ENCODE measurements at regions not wholly inside any gene's neighbourhood (a gene's known extent, or its start where the extent isn't known, plus 50 kb on each side); places are given as distances from the start of the nearest gene placed in this dataset.

DNA sequence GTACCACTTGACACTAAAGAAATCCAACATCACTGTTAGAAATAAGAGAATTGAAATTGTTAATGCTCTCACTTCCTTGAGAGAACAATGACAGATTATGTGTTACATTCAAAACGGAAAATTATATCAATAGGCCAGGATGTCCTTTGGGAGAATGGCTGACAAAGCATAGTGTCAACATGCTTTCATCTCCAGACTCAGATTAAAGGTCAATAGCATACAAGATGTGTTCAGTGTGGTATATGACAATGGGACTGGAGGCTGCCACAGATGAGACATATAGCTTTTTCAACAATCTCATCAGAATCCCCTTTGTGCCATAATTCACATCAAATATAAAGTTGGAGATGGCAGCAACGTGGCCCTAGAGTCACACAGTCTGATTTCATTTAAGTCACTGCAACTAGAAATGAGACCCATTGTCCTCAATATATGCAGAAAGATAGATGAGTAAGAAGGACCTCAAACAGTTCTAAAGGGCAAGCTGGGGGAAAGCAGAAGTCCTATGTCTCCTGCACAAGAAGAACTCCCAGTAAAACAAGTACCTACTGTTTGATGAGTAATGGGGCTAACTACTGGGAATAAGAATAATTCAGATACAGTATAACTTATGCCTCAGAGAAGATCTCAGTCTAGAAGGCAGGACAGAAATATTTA is 327.9 kb downstream of the TTLL7 start:
- no peak for DNase-seq

DNA sequence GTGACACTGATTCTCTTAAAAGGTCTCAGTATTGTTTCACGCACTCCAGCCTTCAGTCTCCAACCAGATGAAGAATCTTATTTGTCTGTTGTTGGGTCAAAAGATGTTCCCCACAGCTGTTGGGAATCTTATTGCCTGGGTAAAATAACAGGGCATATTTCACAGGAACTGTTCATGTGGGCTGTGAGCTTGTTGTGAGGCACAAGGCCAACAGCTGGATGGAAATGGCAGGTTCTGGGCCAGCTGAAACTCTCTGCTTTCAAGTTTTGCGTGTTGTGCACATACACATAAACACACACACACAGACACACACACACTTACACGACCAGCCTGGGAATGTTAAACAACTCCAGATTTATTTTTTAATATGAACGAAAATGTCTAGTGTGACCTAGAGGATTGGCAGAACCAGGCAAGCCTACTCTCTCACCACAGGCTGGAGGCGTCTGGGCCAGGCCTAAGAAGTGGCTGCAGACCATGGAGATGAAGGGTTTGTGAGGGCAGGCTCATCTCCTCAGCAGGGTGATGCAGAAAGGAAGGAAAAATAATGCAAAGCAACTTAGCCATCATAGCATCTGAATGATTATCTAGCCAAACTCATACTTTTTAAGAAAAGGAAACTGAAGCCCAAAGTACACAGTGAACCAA is 357.0 kb downstream of the TTLL7 start:
- DNase-seq = no peak

DNA sequence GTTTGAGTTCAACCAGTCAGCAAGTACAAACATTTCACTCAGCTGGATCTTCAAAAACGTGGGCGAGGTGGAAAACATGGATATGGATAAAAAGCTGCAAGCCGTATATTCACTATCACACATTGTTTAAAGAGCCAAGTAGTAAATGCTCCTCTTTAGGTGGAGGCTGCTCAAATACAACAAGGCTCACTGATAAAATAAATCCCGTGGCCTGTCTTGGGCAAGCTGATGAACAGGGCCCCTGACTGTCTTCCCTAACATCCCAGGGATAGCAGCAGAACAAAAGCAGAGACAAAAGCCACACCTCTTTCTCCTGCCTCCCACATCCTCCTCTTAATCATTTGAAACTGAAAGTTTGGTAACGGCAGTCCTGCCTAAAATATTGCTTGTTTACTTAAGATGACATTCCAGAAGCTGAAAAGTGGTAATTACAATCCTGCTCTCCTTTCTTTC is 357.7 kb downstream of the TTLL7 start:
- DNase-seq = no peak

DNA sequence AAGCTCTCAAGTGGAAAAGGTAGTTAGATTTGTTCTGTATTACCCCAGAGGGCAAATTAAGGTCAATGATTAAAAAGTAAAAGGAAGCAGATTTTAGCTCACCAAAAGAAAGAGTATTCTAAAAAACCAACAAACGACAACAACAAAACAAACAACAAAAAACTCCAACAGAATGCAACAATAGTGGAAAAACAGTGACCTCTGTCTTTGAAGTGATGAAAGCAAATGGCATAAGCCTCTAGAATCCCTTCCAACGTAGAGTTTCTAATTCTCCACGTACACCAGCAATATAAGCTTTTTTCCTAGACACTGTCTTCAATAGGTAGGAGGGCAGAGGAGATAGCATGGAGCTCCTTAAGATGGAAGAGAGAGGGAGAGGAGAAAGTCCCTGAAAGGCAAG is 359.1 kb downstream of the TTLL7 start:
- no peak for DNase-seq

DNA sequence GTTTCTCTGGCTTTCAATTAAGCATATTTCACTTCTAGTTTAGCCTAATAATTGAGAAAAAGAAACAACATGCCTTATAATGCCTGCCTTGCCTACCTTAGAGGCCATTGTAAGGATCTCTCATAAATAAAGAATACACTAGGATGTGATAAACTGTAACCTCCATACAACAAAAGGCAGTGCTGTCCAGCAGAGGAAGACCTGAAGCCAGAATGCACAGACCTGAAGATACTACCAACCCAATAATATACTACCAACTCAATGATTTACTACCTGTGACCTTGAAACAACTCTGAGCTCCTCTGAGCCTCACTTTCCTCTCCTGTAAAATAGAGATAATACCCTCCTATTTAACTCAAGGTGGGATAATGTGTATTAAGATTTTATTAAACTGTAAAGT is 361.3 kb downstream of the TTLL7 start:
- DNase-seq = no peak

DNA sequence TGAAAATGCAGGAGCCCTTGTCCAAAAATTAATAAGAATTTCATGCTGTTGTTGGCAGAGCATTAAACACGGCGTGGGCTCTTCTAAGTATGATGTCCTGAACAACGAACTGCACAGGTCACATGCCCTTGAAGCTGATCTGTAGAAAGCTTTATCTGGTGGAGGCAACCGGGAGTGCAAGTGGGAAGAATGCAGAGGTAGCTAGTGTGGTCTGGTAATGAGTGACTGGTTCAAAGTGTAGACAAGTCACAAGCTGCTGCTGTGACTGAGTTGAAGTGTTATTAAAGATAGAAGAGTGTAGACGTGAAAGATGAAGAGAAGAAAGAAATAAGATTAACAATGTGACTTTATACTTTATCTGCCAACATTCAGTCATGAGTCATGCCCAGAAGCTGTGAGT is 361.9 kb downstream of the TTLL7 start:
- no peak for DNase-seq

DNA sequence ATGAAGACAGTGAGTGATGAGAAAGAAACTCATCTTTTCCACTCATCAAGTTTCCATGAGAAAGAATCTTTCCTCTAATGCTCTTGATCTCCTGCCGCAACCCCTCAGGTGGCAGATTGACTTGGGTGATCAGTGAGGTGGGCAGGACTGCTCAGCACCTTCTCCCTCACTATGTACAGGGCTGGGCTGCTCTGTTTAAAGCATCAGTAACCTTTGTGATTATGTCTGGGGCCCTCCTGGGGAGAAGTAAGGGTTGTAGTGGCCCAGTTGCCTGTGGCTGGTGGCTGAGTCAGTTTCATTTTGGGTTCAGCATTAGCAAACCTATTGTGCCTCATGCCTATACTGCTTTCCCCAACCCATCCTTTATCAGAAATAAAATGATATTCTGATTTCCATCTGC is 366.0 kb downstream of the TTLL7 start:
- no peak for DNase-seq

DNA sequence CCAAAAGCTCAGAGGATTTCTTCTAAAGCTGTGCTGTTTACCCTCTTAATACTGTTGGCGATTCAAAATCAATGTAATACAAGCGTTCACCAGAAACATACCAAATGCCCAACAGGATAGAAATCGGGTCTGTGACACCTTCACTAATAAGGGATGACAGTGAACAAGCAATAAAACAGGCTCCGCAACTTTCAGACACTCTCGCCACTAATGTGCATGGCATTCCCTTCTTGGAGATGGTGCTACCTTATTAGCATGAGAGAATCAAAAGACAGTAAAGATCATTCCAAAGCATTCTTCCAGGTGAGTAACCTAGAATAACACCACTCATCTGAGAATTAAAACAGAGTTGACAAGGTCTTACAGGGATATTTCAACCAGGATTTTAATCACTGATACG is 367.1 kb downstream of the TTLL7 start:
- DNase-seq = no peak

DNA sequence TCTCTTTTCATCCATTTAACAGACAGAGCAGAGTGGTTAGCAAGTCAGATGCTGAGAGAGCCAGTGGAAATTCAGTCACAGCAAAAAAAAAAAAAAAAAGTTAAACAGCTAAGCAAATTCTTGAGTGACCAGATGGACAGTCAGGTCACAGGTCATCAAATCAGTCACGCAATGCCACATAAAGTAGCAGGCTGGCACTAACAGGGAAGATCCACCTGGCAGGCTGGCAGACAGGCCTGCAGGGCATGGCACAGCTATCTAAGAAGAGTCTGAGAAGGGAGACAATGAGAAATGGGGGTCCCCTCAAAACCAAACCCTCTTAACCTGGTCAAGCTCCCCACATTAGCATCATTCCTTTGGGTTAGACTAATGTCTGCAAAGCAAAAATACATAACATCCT is 371.9 kb downstream of the TTLL7 start:
- no peak for DNase-seq

DNA sequence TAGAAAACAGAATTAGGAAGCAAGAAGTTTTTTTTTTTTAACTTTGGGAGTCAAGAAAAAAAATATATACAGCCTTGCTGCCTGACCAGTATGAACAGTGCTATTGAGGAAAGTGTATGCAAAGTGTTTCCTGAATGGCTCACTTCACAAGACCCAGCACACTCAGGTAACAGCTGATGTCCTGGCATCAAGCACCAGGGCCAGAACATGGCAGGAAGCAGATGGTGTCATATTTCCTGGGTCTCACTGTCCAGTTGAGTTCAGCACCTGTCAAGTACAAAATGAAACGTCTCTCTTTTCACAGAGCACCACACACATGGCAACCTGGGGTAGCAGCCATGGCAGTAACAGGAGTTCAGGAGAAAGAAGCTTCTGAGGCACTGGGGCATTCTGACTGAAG is 372.3 kb downstream of the TTLL7 start:
- DNase-seq = no peak

DNA sequence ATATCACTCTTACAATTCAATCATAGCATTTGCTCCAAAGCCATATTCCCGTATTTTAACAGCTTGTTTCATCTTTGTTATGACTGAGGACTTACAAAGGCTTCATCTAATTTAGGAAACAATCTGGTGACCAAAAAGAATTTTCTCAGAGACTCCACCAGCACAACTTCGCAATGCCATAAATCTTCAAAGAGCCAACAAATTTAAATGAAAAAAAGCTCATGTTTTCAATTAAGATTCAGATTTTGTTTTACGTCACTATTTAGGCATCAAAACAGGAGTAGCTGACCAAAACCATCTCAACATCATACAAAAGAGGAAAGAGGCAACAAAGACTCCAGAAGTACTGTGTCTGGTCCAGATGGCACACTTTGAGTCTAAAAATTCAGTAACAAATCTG is 373.3 kb downstream of the TTLL7 start:
- no peak for DNase-seq

DNA sequence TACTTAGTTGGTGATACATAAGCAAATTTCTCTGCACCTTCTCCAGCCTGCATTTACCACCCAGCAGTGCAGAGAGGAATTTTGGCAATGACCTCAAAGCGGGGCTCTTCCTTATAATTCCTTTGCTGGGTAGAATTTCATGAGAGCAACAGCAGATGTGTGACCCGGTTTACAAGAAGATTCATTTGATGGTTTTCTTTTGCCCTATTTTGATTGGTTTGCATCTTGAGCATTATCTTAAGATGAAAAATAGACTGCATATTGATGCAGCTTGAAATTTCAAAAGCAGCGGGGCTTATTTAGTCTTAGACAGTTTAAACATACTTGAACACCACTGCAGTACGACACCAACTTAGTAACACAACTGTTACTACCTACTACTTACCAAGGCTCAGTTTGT is 378.9 kb downstream of the TTLL7 start:
- no peak for DNase-seq

DNA sequence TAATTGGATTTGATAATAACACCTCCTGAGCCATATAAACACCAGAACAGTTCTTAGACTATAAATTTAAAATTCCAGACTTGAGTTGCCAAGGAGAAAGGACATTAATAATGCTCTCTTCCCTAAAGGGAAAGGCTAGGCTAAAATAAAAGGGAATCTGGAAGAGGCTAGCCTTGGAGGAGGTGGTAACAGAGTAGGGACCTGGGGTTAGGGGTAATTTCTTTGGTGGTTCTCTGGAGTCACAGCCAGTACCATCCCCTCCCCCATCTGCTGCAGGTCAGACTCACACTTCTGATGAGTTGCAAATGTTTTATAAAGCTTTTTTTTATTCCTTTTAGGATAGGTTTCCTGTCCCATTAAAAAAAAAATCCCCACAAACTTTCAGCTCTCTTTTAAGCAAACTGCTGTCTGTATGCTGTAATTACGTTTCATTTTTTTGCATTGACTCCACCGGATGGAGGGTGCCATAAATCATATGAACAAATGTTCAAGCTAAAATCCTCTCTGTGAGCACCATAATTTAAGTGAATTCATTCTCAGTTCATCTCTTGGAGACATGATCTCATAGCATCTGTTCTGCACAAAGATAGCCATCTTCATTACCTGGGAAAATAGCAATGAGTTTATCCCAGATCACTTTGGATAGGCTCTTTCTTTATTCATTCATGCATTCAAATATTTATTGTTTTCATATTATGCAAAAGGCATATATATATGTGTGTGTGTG is 379.6 kb downstream of the TTLL7 start:
- no peak for DNase-seq

DNA sequence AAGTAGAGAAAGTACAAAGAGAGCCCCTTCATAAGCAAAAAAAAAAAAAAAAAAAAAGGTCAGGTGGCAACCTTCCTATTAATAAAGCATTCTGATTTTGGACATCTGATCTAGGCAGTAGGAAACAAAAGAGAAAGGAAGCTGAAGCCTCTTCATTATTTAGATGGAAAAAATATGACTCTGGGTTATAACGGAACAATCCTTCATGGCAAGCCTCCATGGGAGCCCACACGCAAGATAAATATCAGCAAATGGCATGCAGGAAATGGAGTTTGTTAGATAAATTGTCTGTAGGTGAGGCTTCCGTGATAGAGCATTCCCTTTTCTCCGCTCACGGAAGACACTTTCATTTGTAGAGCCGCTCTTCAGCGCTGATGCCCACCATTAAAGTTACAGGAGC is 381.0 kb downstream of the TTLL7 start:
- DNase-seq = no peak

DNA sequence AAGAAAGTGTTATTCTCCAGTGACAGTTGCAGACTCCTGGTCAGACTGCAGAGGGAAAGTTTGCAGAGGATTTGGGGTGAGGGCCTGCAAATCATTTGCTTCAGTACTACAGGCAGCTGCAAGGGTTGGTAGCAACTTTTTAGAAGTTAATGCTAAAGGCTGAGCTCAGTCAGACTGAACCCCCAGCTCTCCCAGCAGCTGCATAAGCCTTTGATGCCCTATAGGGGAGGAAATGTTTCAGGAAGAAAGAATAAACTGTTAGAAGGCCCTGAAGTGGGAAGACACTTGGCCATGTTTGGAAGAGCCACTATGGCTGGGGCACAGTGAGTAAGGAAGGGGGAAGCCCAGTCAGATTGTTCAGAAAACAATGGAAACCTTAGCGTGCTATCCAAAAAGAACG is 383.6 kb downstream of the TTLL7 start:
- DNase-seq = no peak

DNA sequence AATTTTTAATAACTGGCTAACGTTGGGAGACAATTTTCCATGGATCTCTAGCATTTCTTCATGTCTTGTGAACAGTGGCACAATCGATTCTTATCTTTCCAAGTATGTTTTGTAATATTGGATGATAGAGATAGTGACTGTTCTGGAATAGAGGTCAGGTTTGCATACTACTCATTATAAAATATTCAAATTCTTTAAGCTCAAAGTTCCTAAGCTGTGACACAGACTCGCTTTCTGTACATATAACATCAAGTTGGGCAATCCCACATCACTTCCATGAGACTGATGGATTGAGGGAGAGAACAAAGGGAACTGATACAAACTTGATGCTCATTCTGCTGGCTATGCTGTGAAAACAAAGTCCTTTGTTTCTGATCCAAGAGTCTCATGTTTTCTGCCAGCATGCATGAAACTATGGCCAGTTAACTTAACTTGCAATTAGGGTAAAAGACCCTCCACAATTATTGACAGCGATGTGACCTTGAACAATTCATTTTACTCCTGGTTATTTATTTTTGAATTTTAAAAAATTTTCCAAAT is 392.4 kb downstream of the TTLL7 start:
- DNase-seq = no peak

DNA sequence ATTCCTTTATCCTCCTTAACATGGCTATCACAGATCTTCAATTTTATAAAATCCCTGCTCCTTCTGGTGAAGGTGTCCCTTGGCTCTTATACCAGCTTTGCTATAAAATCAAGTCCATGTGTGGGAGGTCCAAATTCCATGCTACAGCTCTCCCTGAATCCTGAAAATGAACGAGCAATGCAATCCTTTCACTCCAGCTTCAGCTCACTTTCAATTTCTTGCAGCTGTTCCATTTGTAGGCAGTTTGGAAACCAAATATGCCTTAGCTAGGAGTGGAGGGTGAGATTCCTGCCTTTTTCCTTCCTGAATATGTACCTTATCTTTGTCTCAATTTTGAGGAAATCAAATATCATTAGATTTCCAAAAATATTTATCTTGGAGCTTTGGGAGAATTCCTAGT is 402.6 kb downstream of the TTLL7 start:
- DNase-seq = no peak

DNA sequence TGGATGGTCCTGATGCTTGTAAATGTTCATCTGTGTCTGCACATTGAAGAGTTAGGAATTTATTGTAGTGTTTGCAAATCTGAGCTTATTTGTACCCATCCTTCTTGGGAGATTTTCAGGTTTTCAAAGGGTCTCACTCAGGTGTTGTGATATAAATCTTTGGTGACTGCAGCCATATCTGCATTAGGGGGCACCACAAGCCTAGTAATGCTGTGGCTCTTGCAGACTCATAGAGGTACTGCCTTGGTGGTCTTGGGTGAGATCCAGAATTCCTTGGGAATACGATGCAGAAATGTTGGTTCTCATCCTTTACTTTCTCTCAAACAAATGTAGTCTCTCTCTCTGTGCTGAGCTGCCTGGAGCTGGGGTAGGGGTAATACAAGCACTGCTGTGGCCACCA is 405.9 kb downstream of the TTLL7 start:
- DNase-seq = no peak

DNA sequence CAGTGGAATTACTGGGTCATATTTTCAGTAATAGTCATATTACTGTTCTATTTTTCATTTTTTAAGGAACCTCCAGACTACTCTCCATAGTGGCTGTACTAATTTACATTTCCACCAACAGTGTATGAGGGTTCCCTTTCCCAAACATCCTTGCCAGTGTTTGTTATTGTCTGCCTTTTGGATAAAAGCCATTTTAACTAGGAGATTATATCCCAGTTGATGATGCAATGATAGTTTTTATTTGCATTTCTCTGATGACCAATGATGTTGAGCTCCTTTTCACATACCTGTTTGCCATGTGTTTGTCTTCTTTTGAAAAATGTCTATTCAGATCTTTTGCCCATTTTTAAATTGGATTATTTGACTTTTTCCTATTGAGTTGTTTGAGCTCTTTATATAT is 410.8 kb downstream of the TTLL7 start:
- DNase-seq = no peak

DNA sequence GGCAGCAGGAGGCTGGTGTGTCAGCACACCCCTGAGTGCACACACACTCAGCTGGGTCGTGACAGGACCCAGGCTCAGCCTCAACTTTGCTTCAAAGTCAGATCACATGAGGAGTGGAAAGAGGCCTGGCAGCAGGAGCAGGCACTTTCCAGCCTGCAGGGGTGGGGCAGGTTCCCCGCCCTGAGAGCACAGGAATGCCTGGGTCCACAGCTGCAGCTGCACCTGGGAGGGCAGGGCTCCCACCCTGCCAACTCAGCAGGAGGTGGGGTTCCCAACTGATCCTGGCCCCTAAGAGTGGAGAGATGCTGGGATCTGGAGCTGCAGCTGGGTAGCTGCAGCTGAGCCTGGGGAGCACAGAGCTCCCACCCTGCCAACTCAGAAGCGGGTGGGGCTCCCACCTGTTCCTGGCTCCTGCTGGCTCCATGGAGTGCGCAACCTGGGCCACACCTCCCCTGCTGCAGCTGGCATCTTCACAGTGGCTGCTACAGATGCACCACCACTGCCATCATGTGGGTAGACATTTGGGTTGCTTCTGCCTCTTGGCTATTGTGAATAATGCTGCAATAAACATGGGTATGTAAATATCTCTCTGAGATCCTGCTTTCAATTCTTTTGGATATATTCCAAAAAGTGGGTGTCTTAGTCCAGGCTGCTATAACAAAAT is 415.4 kb downstream of the TTLL7 start:
- DNase-seq = no peak

DNA sequence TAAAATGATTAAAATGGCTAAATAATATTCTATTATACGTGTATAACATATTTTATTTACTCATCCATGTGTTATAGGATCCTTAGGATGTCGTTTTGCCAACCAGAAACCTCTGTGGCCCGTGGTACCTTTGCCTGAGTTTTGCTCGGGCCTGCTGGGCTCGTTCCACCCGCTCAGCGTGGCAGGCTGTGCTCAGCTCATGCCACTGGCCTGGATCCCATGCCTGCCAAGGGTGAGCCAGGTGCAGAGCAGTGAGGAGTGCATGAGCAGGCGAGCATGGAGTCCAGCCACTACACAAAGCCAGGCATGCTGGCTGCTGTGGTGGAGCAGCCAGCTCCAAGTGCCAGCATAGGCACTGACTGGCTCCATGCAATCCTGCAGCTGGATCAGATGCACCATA is 417.2 kb downstream of the TTLL7 start:
- no peak for DNase-seq

DNA sequence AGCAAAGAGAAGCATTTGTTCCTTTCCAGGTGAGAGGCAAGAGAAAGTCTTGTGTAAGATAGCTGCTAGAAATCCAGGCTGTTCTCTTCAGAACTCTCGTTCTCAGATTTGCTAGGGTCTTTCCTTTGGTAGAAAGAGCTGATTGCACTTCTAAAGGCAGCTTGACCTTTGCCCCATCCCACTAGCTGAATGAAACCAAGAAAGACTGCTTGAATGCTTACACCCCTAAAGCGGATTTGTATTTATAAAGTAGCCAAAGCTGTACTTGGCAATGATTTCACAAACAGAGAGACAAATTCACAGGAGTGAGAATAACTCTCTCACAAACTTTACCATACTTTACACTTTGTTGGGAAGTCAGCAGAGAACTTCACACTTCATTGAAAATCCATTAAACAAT is 424.1 kb downstream of the TTLL7 start:
- no peak for DNase-seq

DNA sequence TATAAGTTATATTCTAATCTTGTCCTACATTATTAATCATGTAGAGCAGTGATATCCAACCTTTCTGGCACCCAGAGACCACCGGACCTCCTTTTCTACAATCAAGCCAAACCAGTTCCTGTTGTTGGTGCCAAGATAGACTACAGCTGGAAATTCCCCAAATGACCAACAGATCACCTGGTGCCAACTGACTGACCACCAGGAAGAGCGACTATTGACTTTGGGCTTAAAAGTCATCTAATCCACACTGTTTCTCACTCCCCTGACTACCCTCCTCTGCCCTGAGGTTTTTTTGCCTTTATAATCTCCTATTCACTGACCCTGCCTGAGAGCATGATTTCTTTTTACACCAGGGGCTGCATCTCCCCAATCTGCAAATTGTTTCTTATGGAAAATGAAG is 425.2 kb downstream of the TTLL7 start:
- no peak for DNase-seq

DNA sequence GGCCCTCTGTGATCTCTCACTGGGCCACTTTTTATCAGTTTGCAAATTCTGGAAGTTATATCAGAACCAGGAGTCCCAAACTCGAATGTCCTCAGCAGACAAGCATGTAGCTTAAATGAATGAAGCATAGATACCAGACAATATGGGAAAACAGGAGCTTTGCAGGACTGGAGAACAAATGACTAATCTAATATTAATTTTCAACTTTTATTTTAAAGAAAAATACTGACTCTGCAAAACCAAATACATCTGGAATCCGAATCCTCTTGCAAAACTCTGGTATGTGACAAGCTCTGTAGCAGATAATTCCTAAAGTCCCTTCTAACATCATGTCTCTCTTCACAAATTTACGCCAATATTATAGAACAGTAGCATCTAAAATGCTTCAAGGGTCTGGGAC is 427.4 kb downstream of the TTLL7 start:
- DNase-seq = no peak

All from NCI-H1930 (cell line).